ENCODE measurements at regions not wholly inside any gene's neighbourhood (a gene's known extent, or its start where the extent isn't known, plus 50 kb on each side); places are given as distances from the start of the nearest gene placed in this dataset.
"Not testable (repeated sequence)": the region's sequence is repeated elsewhere in the genome, so short reads cannot be mapped to it uniquely, and the experiment has no call there.

GRCh38 chr4:52157071-52157470, 106.0 kb downstream of the SPATA18 start:
- DNase-seq: not testable (repeated sequence)

- no peak for DNase-seq
These were observed 106.7 kb downstream of the SPATA18 start for GRCh38 chr4:52157641-52158316.

GRCh38 chr4:52160859-52161258, 109.8 kb downstream of the SPATA18 start:
- no peak for DNase-seq

- no peak for DNase-seq
These were observed 113.0 kb downstream of the SPATA18 start for GRCh38 chr4:52164116-52164515.

GRCh38 chr4:52172166-52172565, 121.1 kb downstream of the SPATA18 start:
- no peak for DNase-seq

- DNase-seq: no peak
These were observed 122.5 kb downstream of the SPATA18 start for GRCh38 chr4:52173470-52174045.

- no peak for DNase-seq
These were observed 136.5 kb downstream of the SPATA18 start for GRCh38 chr4:52187603-52188002.

GRCh38 chr4:52192001-52192400, 140.9 kb downstream of the SPATA18 start:
- no peak for DNase-seq

GRCh38 chr4:52192721-52193135, 141.6 kb downstream of the SPATA18 start:
- no peak for DNase-seq

GRCh38 chr4:52195869-52196268, 144.8 kb downstream of the SPATA18 start:
- no peak for DNase-seq

- no peak for DNase-seq
These were observed 145.6 kb downstream of the SPATA18 start for GRCh38 chr4:52196606-52197130.

GRCh38 chr4:52197306-52197705, 146.2 kb downstream of the SPATA18 start:
- DNase-seq: no peak

- DNase-seq: no peak
These were observed 147.2 kb downstream of the SPATA18 start for GRCh38 chr4:52198294-52198693.

GRCh38 chr4:52199574-52200338, 148.7 kb downstream of the SPATA18 start:
- no peak for DNase-seq

GRCh38 chr4:52200339-52200725, 149.2 kb downstream of the SPATA18 start:
- DNase-seq: no peak

GRCh38 chr4:52201715-52202114, 150.6 kb downstream of the SPATA18 start:
- no peak for DNase-seq

GRCh38 chr4:52202251-52202779, 151.2 kb downstream of the SPATA18 start:
- DNase-seq: peak; percentile 56

- no peak for DNase-seq
These were observed 151.8 kb downstream of the SPATA18 start for GRCh38 chr4:52202931-52203330.

- no peak for DNase-seq
These were observed 152.2 kb downstream of the SPATA18 start for GRCh38 chr4:52203351-52203750.

GRCh38 chr4:52204921-52205320, 153.8 kb downstream of the SPATA18 start:
- no peak for DNase-seq

GRCh38 chr4:52207146-52207545, 156.0 kb downstream of the SPATA18 start:
- DNase-seq: not testable (repeated sequence)

GRCh38 chr4:52212702-52213101, 161.6 kb downstream of the SPATA18 start:
- DNase-seq: no peak

GRCh38 chr4:52231526-52231925, 180.4 kb downstream of the SPATA18 start:
- DNase-seq: no peak
